Liver (tissue), 9 donors: ENCODE measurements at regions not wholly inside any gene's neighbourhood (a gene's known extent, or its start where the extent isn't known, plus 50 kb on each side); places are given as distances from the start of the nearest gene placed in this dataset. TPM values are rescaled to one million over a fixed set of nuclear protein-coding genes. Genes with fewer than 3 reads are reported as not detected.

Experiments
- DNase-seq: peaks from one replicate; pipeline ENCODE4 v3.0.0-alpha.2; 2017; ENCODE audit warnings: low spot score
- H3K27ac ChIP-seq, 2 donors: one replicate each; pipeline ENCODE4 v1.7.0; 2013; ENCODE audit warnings: inconsistent platforms in 2 of 2, low read length in 2 of 2, control low read depth in 1 of 2, low read depth in 1 of 2, mild to moderate bottlenecking in 1 of 2
- H3K27me3 ChIP-seq, 4 donors: one replicate each; pipeline versions ENCODE4 v1.6.1 to v1.7.0; 2013; ENCODE audit warnings: low read length in 3 of 4, inconsistent platforms in 1 of 4, mild to moderate bottlenecking in 1 of 4, moderate library complexity in 1 of 4; ENCODE audit not compliant: control insufficient read depth in 4 of 4, insufficient read depth in 4 of 4
- H3K36me3 ChIP-seq, 4 donors: one replicate each; pipeline versions ENCODE4 v1.6.1 to v1.7.0; 2013; ENCODE audit warnings: low read length in 3 of 4, mild to moderate bottlenecking in 3 of 4, low read depth in 1 of 4, moderate library complexity in 1 of 4; ENCODE audit not compliant: control insufficient read depth in 4 of 4, insufficient read depth in 3 of 4
- H3K4me1 ChIP-seq, 4 donors: one replicate each; pipeline versions ENCODE4 v1.6.1 to v1.7.0; 2013; ENCODE audit warnings: low read length in 3 of 4, mild to moderate bottlenecking in 3 of 4, moderate library complexity in 1 of 4; ENCODE audit not compliant: control insufficient read depth in 4 of 4, insufficient read depth in 4 of 4
- H3K4me3 ChIP-seq, 3 donors: one replicate each; pipeline versions ENCODE4 v1.6.1 to v1.7.0; 2013; ENCODE audit warnings: low read length in 3 of 3, control low read depth in 1 of 3, low read depth in 1 of 3, mild to moderate bottlenecking in 1 of 3
- H3K9ac ChIP-seq, 2 donors: one replicate each; pipeline ENCODE4 v1.7.0; 2013; ENCODE audit warnings: low read length in 2 of 2, mild to moderate bottlenecking in 2 of 2, moderate library complexity in 2 of 2, control low read depth in 1 of 2, low read depth in 1 of 2
- H3K9me3 ChIP-seq, 4 donors: one replicate each; pipeline versions ENCODE4 v1.6.1 to v1.7.0; 2013; ENCODE audit warnings: low read length in 3 of 4; ENCODE audit not compliant: control insufficient read depth in 4 of 4
- CTCF ChIP-seq: fragments of 150-350 bp; IDR thresholded peaks from 2 replicates; pipeline ENCODE4 v1.5.1; 2017; ENCODE audit warnings: improper control_type of control experiment, low read depth, low read length; ENCODE audit not compliant: missing input control
- FOXA1 ChIP-seq: IDR thresholded peaks from 2 replicates; pipeline ENCODE4 v1.6.1; 2016; ENCODE audit warnings: antibody characterized with exemption
- RAD21 ChIP-seq, 2 donors: IDR thresholded peaks; 2 replicates each; pipeline ENCODE4 v1.6.1; 2016; ENCODE audit warnings: antibody characterized with exemption in 2 of 2, mild to moderate bottlenecking in 2 of 2
- WGBS: extraction: QIAGEN DNeasy Blood & Tissue Kit; methylation state at CpG from one replicate; pipeline ENCODE4 v1.1.7; 2013; 5-methylcytosine and 5-hydroxymethylcytosine counted together
- small RNA-seq: library from RNA; depleted of rRNA; stranded (forward); fragments of <200 nt; gene quantifications from one replicate; pipeline ENCODE3, GENCODE V24; 2014
- donor health status: healthy.
- donor health status: healthy.
- donor health status: healthy.
- donor health status: healthy.
- donor health status: healthy.

- Histone ChIP-seq H3K36me3 (no peaks in the 10 kb centered on the region), H3K27me3 (peaks cover 0 to 3% (median 0%) of the 10 kb centered on the region in 4 donors), H3K9me3 (no peaks in the 10 kb centered on the region), H3K9ac (no peak overlapping the region), H3K27ac (no peak overlapping the region), H3K4me1 (peaks cover 0 to 9% (median 6%) of the 10 kb centered on the region in 4 donors), H3K4me3 (no peak overlapping the region)
- DNase-seq: peak; percentile 56
- WGBS: 26% methylated on average over 22 of the region's 22 CpGs
- TF ChIP-seq CTCF: peak; percentile 64
- TF ChIP-seq RAD21 (IDR thresholded peaks at IDR 0.05): peak; percentile 66 to 80
- TF ChIP-seq FOXA1: no peak
These were observed 52.3 kb upstream of the CHRNA7 start for GRCh38 chr15:31977812-31978661.

Small RNA genes in the stretch of these regions (small RNA-seq; reads per million reads assigned to genes)
- gene AC026951.2 (not detected), gene RF00425 (not detected)
